SKM-1 treated with dmso at 0.1 percent for 144 hours (cell line): ENCODE measurements at regions not wholly inside any gene's neighbourhood (a gene's known extent, or its start where the extent isn't known, plus 50 kb on each side); places are given as distances from the start of the nearest gene placed in this dataset.
"Not testable (repeated sequence)": the region's sequence is repeated elsewhere in the genome, so short reads cannot be mapped to it uniquely, and the experiment has no call there.

Source experiments
- DNase-seq: peaks from one replicate; lab custom pipeline; 2025; ENCODE audit not compliant: unreplicated experiment; lab: John Stamatoyannopoulos, UW

GRCh38 chr11:21625982-21626381 lies 566.9 kb upstream of the ANO5 start:
- DNase-seq, result peak; percentile 94

DNA sequence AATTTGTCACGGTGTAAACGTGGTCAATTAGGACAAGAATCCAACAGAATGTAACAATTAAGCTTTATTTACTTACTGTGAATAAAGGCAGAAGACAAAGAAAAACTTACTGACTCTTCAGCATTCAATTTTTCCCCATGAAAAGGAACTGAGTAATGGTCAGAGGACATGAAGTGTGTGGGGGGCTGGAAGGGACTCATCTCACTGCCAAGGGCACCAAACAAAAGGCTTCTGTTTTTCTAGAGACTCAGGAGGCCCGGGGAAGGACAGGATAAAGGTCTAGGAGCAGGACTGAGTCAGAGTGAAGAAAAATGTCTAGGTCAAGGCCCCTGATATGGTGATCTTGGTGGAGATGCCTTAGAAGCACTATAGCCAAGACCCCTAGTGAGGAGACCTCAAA lies 564.2 kb upstream of the ANO5 start:
- DNase-seq, result no peak

DNA sequence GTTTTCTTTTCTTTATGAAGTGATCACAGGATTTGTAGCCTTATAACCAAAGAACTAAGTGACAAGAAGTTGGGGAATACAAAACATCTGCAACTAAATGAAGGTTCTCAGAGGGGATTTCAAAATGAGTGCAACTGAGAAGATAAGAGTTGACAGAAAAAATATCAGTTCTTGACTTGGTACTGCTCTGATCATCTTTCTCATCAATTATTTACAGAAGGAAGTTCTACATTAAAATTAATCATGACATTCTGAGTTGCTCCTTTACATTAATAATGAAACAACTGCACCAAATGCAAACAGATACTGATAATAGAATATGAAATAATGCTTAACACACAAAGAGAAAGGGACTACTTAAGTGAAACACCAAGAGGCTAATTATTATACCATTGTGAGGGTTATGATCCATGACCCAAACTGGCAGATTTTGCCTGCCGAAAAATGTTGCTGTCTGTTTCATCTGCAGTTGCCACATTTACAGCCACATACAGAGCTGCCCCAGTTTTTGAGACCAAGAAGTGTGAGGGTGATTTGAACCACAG lies 561.9 kb upstream of the ANO5 start:
- DNase-seq, result no peak

DNA sequence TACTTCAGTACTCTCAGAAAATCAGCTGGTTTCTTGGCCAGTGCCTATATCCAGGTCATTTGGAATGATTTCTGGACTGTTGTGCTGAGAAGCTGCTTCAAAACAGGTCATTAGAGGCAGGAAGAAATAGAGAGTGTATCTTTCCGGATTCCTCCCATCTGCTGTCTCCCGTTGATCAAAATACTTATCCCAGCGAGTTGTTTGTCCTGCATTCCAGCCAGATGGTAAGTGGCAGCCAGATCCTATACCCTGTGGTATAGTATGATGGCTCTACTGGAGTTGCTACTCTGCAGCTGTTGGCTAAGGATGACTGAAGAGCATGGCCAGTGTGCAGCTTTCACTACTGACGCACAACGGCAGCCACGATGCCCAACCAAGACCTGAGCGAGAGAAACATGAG lies 560.9 kb upstream of the ANO5 start:
- no peak for DNase-seq

- no peak for DNase-seq
Measured at GRCh38 chr11:21634491-21634890, 558.4 kb upstream of the ANO5 start.

DNA sequence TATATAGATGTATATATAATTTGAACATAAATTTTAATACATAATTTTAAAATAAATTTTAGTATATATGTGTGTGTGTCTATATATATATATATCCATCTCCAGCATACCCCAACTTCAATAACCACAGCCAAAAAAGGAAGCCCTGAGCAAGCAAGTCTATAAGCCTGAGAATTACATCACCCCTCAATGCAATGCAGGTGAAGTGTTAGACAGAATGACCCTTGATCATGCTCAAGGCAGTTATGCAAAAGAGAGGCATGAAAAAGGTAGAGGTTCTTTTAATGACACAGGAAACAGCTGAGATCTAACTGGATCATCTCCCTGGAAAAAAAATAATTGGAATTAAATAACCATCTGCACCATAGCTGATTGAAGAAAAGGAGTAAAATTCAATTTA lies 557.9 kb upstream of the ANO5 start:
- no peak for DNase-seq

- peak; percentile 12 for DNase-seq
Measured at GRCh38 chr11:21635394-21636145, 557.3 kb upstream of the ANO5 start.

DNA sequence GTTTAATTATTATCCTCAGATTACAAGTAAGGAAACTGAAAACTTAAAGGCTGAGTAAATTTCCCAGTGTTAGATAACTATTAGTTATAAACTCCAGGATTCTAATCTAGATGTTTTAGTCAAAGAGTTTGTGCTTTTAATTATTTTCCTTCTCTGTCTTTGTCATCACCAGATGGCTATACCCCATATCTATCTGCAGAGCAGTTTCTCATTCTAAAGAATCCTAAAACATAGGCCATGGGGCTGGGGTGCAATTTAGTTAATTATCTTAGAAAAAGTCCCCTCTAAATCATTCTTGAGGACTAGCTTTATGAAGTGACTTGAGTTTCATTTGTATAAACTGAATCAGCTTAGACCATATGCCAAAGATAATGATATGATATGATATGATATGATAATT lies 556.3 kb upstream of the ANO5 start:
- no peak for DNase-seq

- no peak for DNase-seq
Measured at GRCh38 chr11:21640491-21640890, 552.4 kb upstream of the ANO5 start.

DNA sequence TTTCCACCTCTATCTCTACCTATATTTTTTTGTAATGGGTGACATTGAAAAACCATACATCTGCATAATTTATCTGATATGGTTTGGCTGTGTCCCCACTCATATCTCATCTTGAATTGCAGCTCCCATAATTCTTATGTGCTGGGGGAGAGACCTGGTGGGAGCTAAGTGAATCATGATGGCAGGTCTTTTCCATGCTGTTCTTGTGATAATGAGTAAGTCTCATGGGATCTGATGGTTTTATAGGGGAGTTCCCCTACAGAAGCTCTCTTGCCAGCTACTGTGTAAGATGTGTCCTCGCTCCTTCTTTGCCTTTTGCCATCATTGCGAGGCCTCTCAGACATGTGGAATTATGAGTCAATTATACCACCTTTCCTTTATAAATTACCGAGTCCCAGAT lies 551.0 kb upstream of the ANO5 start:
- DNase-seq, result no peak

- DNase-seq, result no peak
Measured at GRCh38 chr11:21646351-21646750, 546.5 kb upstream of the ANO5 start.

DNA sequence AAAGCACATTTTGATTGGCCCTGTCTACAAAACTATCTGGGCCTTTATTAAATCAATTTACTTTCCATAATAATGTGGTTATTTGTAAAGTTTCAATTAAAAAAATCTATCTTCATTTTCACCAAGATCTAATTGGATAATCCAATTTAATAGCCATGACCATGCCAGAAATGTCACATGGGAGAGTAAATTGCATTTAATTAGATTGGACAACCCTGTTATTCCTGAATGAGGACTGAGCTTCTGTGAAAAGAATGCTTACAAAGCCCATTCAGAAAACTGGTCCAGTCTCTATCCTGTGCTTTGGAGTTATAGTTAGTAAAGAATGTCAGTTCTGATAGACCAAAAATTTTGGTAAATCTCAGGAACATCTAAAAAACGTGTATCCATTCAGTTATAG lies 541.9 kb upstream of the ANO5 start:
- no peak for DNase-seq

DNA sequence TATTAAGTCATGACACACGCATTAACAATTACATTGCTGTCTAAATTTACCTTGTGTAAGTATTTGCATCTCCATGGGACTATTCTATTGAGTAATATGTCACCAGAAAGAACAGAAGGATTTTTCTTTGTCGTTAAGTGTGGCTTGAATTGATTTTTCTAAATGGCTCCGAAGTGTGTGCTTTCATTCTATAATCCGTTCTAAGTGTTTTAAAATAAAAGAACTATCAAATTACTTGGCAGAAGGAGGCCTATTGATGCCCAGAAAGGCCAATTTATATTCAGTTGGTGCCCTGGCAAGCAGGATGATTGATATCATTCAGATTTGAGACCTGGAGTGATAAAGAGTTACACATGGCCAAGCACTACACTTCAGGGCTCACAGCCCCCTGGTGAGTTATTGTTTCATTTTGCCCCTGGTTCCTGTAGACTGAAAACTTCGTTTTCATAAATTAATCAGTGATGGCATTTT lies 538.9 kb upstream of the ANO5 start:
- DNase-seq, result no peak

DNA sequence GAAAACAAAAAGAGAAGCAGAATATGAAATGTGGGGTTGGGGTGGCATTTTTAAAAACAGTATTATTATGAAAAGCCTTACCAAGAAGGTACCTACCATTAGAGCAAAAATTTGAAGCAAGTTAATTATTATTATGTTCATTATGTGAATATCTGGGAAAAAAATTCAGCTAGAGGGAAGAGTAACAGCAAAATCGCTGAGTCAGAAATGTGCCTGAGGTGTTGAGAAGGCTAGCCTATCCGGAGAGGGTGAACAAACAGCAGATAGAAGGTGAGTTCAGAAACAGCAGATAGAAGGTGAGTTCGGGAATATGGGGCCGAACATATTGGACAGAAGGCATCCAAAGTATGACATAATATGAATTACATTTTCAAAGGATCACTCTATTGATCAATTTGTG lies 536.8 kb upstream of the ANO5 start:
- DNase-seq, result no peak

DNA sequence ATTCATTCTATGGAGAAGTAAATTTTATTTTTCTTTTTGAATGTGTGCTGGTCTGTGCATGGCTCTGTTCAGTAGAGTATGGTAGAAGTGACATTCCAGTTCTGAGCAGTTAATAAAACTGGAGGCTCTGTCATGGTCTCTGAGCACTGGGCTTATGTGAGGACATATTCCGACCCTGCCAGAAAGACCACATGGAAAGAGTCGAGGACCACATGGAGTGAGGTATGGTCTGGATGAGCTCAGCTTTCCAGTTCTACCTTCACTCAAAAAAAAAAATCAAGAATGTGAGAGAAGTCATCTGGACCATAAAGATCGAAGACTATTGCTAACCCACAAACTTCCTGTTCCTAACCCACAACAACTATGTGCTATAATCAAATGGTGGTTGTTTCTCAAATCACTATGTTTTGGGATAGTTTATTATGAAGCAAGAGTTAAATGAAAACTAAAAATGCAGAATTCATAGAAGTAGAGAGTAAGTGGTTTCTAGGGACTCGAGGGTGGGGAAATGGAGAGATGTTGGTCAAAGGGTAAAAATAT lies 534.2 kb upstream of the ANO5 start:
- DNase-seq, result no peak

DNA sequence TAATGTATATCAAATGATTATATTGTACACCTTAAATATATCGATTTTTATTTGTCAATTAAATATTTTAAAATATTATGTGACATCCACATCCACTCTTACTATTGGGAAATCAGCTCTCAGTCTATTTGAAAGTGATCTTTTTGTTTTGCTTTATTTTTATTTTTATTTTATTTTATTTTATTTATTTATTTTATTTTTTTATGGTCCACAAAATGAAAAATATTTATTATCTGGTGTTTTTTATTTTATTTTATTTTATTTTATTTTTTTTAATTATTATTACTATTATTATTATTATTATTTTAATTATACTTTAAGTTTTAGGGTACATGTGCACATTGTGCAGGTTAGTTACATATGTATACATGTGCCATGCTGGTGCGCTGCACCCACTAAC lies 533.5 kb upstream of the ANO5 start:
- not testable (repeated sequence) for DNase-seq

DNA sequence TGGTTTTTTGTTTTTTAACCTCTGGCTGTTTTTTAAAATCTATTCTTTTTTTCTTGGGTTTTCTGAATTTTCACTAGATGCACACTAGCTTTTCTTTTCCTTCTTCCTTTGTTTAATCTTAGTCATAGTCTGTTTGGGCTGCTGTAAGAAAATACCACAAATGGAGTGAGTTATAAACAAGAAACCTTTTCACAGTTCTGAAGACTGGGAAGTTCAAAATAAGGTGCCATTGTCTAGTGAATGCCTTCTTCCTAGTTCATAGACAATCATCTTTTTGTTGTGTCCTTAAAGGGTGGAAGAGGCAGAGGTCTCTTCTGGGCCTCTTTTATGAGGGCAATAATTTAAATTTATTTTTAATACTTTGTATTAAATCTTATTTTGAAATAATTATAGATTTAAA lies 532.9 kb upstream of the ANO5 start:
- no peak for DNase-seq

GRCh38 chr11:21675049-21675616 lies 517.8 kb upstream of the ANO5 start:
- DNase-seq, result no peak

DNA sequence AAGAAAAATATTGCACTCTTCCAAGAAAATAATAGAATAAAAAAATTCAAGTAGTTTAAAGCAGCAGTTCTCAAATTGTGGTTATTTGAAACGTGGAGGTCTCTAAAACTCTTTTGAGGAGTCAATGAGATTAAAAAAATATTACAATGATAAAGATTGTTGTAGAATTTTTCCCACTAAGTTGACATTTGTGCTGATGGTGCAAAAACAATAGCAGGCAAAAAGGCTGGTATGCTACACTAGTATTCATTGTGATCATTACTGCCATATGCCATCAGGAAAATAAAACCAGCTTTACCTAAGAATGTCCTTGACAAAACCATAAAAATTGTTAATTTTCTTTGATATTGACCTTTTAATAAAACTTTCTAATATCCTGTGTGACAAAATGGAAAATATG lies 505.2 kb upstream of the ANO5 start:
- DNase-seq, result no peak

DNA sequence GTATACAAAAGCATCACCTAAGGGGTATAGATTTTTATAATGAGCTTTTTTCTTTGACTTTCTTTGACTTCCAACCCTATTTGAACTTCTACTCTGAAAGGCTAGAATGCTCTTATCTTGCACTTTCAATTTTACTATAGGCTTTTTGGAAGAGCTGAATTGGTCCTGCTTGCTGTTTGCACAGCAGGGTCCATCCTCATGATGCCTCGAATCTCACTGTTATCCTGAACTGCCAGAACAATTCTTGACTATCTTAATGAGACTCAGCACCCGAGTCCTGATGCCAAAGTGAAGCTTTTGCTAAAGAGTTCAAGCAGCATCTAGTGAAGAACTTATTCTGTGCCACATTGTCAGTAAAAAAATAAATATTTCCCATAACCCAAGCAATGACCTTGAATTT lies 488.3 kb upstream of the ANO5 start:
- no peak for DNase-seq

GRCh38 chr11:21707116-21707739 lies 485.7 kb upstream of the ANO5 start:
- no peak for DNase-seq

DNA sequence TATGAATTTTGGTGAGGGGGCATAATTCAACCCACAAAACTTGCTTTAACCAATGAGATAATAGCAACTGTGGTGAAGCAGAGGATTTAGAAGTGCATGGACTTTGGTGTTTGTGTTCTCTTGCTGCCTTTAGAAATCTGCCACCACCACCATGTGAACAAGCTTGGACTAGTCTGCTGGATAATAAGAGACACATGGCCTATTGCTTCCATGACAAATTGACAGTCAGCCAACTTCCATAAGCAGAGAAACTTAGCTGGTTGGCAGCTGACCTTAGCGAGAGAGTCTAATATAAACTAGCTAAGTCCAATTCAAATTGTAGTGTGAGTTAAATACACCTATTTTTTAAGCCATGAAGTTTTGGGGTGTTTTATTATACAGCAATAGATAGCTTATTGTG lies 482.1 kb upstream of the ANO5 start:
- DNase-seq, result no peak
